ENCODE measurements at regions not wholly inside any gene's neighbourhood (a gene's known extent, or its start where the extent isn't known, plus 50 kb on each side); places are given as distances from the start of the nearest gene placed in this dataset.

GRCh38 chr6:68043122-68043398 is 592.0 kb upstream of the ADGRB3 start:
- TF ChIP-seq, protein P1, sequence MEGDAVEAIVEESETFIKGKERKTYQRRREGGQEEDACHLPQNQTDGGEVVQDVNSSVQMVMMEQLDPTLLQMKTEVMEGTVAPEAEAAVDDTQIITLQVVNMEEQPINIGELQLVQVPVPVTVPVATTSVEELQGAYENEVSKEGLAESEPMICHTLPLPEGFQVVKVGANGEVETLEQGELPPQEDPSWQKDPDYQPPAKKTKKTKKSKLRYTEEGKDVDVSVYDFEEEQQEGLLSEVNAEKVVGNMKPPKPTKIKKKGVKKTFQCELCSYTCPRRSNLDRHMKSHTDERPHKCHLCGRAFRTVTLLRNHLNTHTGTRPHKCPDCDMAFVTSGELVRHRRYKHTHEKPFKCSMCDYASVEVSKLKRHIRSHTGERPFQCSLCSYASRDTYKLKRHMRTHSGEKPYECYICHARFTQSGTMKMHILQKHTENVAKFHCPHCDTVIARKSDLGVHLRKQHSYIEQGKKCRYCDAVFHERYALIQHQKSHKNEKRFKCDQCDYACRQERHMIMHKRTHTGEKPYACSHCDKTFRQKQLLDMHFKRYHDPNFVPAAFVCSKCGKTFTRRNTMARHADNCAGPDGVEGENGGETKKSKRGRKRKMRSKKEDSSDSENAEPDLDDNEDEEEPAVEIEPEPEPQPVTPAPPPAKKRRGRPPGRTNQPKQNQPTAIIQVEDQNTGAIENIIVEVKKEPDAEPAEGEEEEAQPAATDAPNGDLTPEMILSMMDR (IDR thresholded peaks at IDR 0.05; ENCODE audit: insufficient read depth, missing control alignments) = no peak
- no peak for DNase-seq (ENCODE audit: insufficient read length, low spot score)
- no peak for FAIRE-seq

- TF ChIP-seq, protein P1 (IDR thresholded peaks at IDR 0.05; ENCODE audit: insufficient read depth, missing control alignments) = no peak
- DNase-seq (ENCODE audit: insufficient read length, low spot score) (no peak), FAIRE-seq (no peak)
Measured at GRCh38 chr6:68042339-68043121, 592.6 kb upstream of the ADGRB3 start.

- TF ChIP-seq, protein P1 (IDR thresholded peaks at IDR 0.05; ENCODE audit: insufficient read depth, missing control alignments) = no peak
- DNase-seq (ENCODE audit: insufficient read length, low spot score) (no peak), FAIRE-seq (no peak)
Measured at GRCh38 chr6:68040780-68041179, 594.3 kb upstream of the ADGRB3 start.

- TF ChIP-seq, protein P1 (IDR thresholded peaks at IDR 0.05; ENCODE audit: insufficient read depth, missing control alignments) = no peak
- FAIRE-seq (peak; percentile 66), DNase-seq (ENCODE audit: insufficient read length, low spot score) (no peak)
Measured at GRCh38 chr6:68040312-68040778, 594.7 kb upstream of the ADGRB3 start.

GRCh38 chr6:68039641-68040311 is 595.3 kb upstream of the ADGRB3 start:
- DNase-seq (ENCODE audit: insufficient read length, low spot score) (no peak), FAIRE-seq (no peak)
- TF ChIP-seq, protein P1 (IDR thresholded peaks at IDR 0.05; ENCODE audit: insufficient read depth, missing control alignments) = no peak

GRCh38 chr6:68038815-68039408 is 596.2 kb upstream of the ADGRB3 start:
- TF ChIP-seq, protein P1 (IDR thresholded peaks at IDR 0.05; ENCODE audit: insufficient read depth, missing control alignments) = no peak
- FAIRE-seq (no peak), DNase-seq (ENCODE audit: insufficient read length, low spot score) (no peak)

- DNase-seq (ENCODE audit: insufficient read length, low spot score) (no peak), FAIRE-seq (no peak)
- TF ChIP-seq, protein P1 (IDR thresholded peaks at IDR 0.05; ENCODE audit: insufficient read depth, missing control alignments) = no peak
Measured at GRCh38 chr6:68032217-68032616, 602.9 kb upstream of the ADGRB3 start.
